Gastroesophageal sphincter (tissue), 3 donors: ENCODE measurements at regions not wholly inside any gene's neighbourhood (a gene's known extent, or its start where the extent isn't known, plus 50 kb on each side); places are given as distances from the start of the nearest gene placed in this dataset.

Experiments used
- EP300 ChIP-seq: sonication (generic); formaldehyde crosslinking; IDR thresholded peaks from one replicate; pipeline ENCODE4 v1.6.1; 2017; ENCODE audit warnings: antibody characterized with exemption, mild to moderate bottlenecking
- POLR2AphosphoS5 ChIP-seq: sonication (generic); formaldehyde crosslinking; IDR thresholded peaks from one replicate; pipeline ENCODE4 v1.6.1; 2017; ENCODE audit warnings: antibody characterized with exemption
- TF ChIP-seq, protein P1 (sequence below), 4 experiments: fragments of 200-600 bp in 2 of 4; fragments of 450-650 bp in 2 of 4; sonication (generic) in 1 of 4; IDR thresholded peaks; one replicate each; pipeline ENCODE4 v1.5.1; 2017 to 2019; ENCODE audit warnings: antibody characterized with exemption in 4 of 4, mild to moderate bottlenecking in 2 of 4, moderate library complexity in 2 of 4

DNA sequence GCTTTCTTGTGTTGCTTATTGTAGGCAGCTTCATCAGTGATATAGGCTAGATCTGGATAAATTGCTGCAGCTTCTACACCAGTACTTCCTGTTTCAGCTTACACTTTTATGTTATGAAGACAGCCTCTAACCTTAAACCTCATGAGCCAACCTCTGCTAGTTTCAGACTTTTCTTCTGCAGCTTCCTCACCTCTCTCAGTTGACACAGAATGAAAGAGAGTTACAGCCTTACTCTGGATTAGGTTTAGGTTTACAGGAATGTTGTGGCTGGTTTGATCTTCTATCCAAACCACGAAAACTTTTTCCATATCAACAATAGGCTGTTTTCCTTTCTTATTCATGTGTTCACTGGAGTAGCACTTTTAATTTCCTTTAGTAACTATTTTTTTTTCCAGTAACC lies 76.9 kb upstream of the RNPC3 start:
- TF ChIP-seq EP300, result no peak
- TF ChIP-seq, protein P1, sequence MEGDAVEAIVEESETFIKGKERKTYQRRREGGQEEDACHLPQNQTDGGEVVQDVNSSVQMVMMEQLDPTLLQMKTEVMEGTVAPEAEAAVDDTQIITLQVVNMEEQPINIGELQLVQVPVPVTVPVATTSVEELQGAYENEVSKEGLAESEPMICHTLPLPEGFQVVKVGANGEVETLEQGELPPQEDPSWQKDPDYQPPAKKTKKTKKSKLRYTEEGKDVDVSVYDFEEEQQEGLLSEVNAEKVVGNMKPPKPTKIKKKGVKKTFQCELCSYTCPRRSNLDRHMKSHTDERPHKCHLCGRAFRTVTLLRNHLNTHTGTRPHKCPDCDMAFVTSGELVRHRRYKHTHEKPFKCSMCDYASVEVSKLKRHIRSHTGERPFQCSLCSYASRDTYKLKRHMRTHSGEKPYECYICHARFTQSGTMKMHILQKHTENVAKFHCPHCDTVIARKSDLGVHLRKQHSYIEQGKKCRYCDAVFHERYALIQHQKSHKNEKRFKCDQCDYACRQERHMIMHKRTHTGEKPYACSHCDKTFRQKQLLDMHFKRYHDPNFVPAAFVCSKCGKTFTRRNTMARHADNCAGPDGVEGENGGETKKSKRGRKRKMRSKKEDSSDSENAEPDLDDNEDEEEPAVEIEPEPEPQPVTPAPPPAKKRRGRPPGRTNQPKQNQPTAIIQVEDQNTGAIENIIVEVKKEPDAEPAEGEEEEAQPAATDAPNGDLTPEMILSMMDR (IDR thresholded peaks at IDR 0.05), result no peak
- TF ChIP-seq POLR2AphosphoS5, result no peak
